Endothelial cell of umbilical vein (primary cell): ENCODE measurements at regions not wholly inside any gene's neighbourhood (a gene's known extent, or its start where the extent isn't known, plus 50 kb on each side); places are given as distances from the start of the nearest gene placed in this dataset.

Experiments
- BruUV-seq: library from RNA; stranded (reverse); fragments of 400-500 nt; replicated peaks from 2 replicates; lab custom pipeline; 2021; lab: Mats Ljungman, UMichigan
- CTCF ChIA-PET: fragments of 300-600, 350-600 bp; sonication (Branson Sonifier 250); formaldehyde crosslinking; loops from one replicate; lab custom pipeline; 2021; ENCODE audit warnings: antibody characterized with exemption, inconsistent platforms; lab: Charles Lee
- POLR2A ChIA-PET: fragments of 300-600, 350-600 bp; sonication (Branson Sonifier 250); formaldehyde crosslinking; loops from one replicate; lab custom pipeline; 2021; ENCODE audit warnings: antibody characterized with exemption, inconsistent platforms; lab: Charles Lee
- DNase-seq: peaks from one replicate; pipeline ENCODE4 v3.0.0-alpha.2; 2011; ENCODE audit warnings: low read depth, low spot score
- FAIRE-seq: peaks from 2 replicates; lab custom pipeline; 2011; peaks lifted over from hg19 to GRCh38; lab: Jason Lieb, UNC
- H2AFZ ChIP-seq: 2 replicates; pipeline ENCODE4 v1.6.0; 2012; ENCODE audit warnings: low read depth, low read length, control low read depth, inconsistent platforms
- H3K27ac ChIP-seq: 2 replicates; pipeline ENCODE4 v1.5.1; 2011; ENCODE audit warnings: low read depth, mild to moderate bottlenecking, control low read depth, low read length, moderate library complexity; ENCODE audit not compliant: insufficient read depth
- H3K27me3 ChIP-seq, 2 experiments: 2 replicates each; pipeline versions ENCODE4 v1.6.0 to v1.6.1; 2011; ENCODE audit warnings: low read length in 2 of 2, mixed read lengths in 1 of 2; ENCODE audit not compliant: control insufficient read depth in 2 of 2, insufficient read depth in 2 of 2
- H3K36me3 ChIP-seq, 2 experiments: 2 replicates in 1 of 2; 3 replicates in 1 of 2; pipeline ENCODE4 v1.5.1; 2011; ENCODE audit warnings: low read length in 2 of 2, mild to moderate bottlenecking in 1 of 2, moderate library complexity in 1 of 2; ENCODE audit not compliant: control insufficient read depth in 2 of 2, insufficient read depth in 2 of 2; ENCODE audit errors: extremely low read depth in 1 of 2
- H3K4me1 ChIP-seq: 3 replicates; pipeline ENCODE4 v1.5.1; 2011; ENCODE audit warnings: mild to moderate bottlenecking, low read length; ENCODE audit not compliant: control insufficient read depth, insufficient read depth; ENCODE audit errors: extremely low read depth
- H3K4me2 ChIP-seq: 2 replicates; pipeline ENCODE4 v1.6.1; 2011; ENCODE audit warnings: low read length, control low read depth, mixed read lengths; ENCODE audit not compliant: insufficient read depth
- H3K4me3 ChIP-seq, 3 experiments: fragments of 200-600 bp in 1 of 3; sonication (generic), shearing (Covaris generic) in 1 of 3; replicated peaks in 1 of 3; 2 replicates each; pipeline ENCODE4 v1.5.1; 2011 to 2016; ENCODE audit warnings: control low read depth in 3 of 3, low read length in 3 of 3, mild to moderate bottlenecking in 2 of 3, inconsistent platforms in 1 of 3, low read depth in 1 of 3, moderate library complexity in 1 of 3; ENCODE audit not compliant: insufficient read depth in 1 of 3
- H3K79me2 ChIP-seq: 2 replicates; pipeline ENCODE4 v1.6.0; 2012; ENCODE audit warnings: low read length, inconsistent platforms; ENCODE audit not compliant: control insufficient read depth, insufficient read depth
- H3K9ac ChIP-seq: replicated peaks from 2 replicates; pipeline ENCODE3; 2011; ENCODE audit warnings: low read length, control low read depth; ENCODE audit not compliant: insufficient read depth; ENCODE audit errors: extremely low read depth
- H3K9me1 ChIP-seq: replicated peaks from 3 replicates; pipeline ENCODE4 v1.6.0; 2011; ENCODE audit warnings: mild to moderate bottlenecking, low read length; ENCODE audit not compliant: control insufficient read depth, insufficient read depth; ENCODE audit errors: extremely low read depth
- H3K9me3 ChIP-seq: replicated peaks from 2 replicates; pipeline ENCODE4 v1.5.1; 2012; ENCODE audit warnings: low read length, inconsistent platforms; ENCODE audit not compliant: control insufficient read depth, insufficient read depth
- H4K20me1 ChIP-seq: replicated peaks from 2 replicates; pipeline ENCODE3; 2011; ENCODE audit warnings: mild to moderate bottlenecking, low read length; ENCODE audit not compliant: control insufficient read depth, insufficient read depth; ENCODE audit errors: extremely low read depth
- EZH2 ChIP-seq: IDR thresholded peaks from 2 replicates; pipeline ENCODE4 v1.6.1; 2012; ENCODE audit warnings: borderline replicate concordance, low read depth, mild to moderate bottlenecking, moderate library complexity, low read length, inconsistent platforms; ENCODE audit not compliant: severe bottlenecking
- FOS ChIP-seq: IDR thresholded peaks from 2 replicates; pipeline ENCODE4 v1.6.1; 2011; ENCODE audit warnings: mild to moderate bottlenecking, low read length, moderate library complexity, borderline replicate concordance; ENCODE audit not compliant: insufficient read depth
- GATA2 ChIP-seq: IDR thresholded peaks from 2 replicates; pipeline ENCODE4 v1.7.0; 2011; ENCODE audit warnings: low read depth, mild to moderate bottlenecking, moderate library complexity, mixed read lengths, low read length; ENCODE audit not compliant: insufficient read length, insufficient read depth
- JUN ChIP-seq: IDR thresholded peaks from 2 replicates; pipeline ENCODE4 v1.6.1; 2011; ENCODE audit warnings: borderline replicate concordance, low read depth; ENCODE audit not compliant: insufficient read length, insufficient read depth
- MYC ChIP-seq: IDR thresholded peaks from one replicate; pipeline ENCODE4 v1.6.1; 2011; ENCODE audit warnings: mild to moderate bottlenecking, low read depth, low read length
- POLR2A ChIP-seq: IDR thresholded peaks from 2 replicates; pipeline ENCODE4 v1.6.1; 2012; ENCODE audit warnings: low read depth, mild to moderate bottlenecking, control low read depth, low read length
- POLR2AphosphoS5 ChIP-seq: IDR thresholded peaks from 2 replicates; pipeline ENCODE4 v1.6.1; 2012; ENCODE audit warnings: low read depth, mild to moderate bottlenecking, control low read depth, low read length, moderate library complexity; ENCODE audit not compliant: insufficient read depth
- dilution Hi-C: fragments of 300-500 bp; cut with MboI; formaldehyde crosslinking; loops from one replicate; pipeline ENCODE4 v1.15.0; 2019; ENCODE audit warnings: low sequenced_read_pairs; ENCODE audit not compliant: extremely low pct_ligation_motif_present
- intact Hi-C: fragments of 100-400 bp; cut with micrococcal nuclease; formaldehyde crosslinking; loops from one replicate; pipeline ENCODE4 v1.10.0; 2022
- TF ChIP-seq, protein P1 (sequence below): IDR thresholded peaks from 2 replicates; pipeline ENCODE4 v1.6.1; 2011; ENCODE audit not compliant: insufficient read depth, insufficient read length
- TF ChIP-seq, protein P2 (sequence below), 2 donors: IDR thresholded peaks; 1 replicate in 1 of 2; 2 replicates in 1 of 2; pipeline ENCODE4 v1.5.1; 2011; ENCODE audit warnings: low read length in 2 of 2, mild to moderate bottlenecking in 2 of 2, moderate library complexity in 2 of 2, control low read depth in 1 of 2, inconsistent platforms in 1 of 2, low read depth in 1 of 2; ENCODE audit not compliant: insufficient read depth in 1 of 2; ENCODE audit errors: extremely low read depth in 1 of 2

DNA sequence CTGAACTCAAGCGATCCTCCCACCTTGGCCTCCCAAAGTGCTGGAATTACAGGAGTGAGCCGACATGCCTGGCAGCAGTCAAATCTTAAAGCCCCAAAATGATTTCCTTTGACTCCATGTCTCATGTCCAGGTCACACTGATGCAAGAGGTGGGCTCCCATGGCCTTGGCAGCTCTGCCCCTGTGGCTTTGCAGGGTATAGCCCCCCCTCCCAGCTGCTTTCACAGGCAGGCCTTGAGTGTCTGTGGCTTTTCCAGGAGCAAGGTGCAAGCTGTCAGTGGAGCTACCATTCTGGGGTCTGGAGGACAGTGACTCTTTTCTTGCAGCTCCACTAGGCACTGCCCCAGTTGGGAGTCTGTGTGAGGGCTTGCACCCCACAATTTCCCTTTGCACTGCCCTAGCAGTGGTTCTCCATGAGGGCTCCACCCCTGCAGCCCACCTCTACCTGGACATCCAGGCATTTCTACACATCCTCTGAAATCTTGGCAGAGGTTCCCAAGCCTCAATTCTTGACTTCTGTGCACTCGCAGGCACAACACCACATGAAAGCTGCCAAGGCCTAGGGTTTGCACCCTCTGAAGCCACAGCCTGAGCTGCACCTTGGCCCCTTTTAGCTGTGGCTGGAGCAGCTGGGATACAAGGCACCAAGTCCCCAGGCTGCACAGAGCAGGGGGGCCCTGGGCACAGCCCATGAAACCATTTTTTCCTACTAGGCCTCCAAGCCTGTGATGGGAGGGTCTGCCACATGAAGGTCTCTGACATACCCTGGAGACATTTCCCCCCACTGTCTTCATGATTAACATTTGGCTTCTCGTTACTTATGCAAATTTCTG lies 79.3 kb upstream of the ARL4D start:
- Histone ChIP-seq H3K9ac (no peak overlapping the region), H3K4me3 (no peak overlapping the region), H4K20me1 (no peaks in the 10 kb centered on the region), H3K79me2 (no peaks in the 10 kb centered on the region), H2AFZ (no peak overlapping the region), H3K36me3 (no peaks in the 10 kb centered on the region), H3K4me2 (no peak overlapping the region), H3K9me3 (no peaks in the 10 kb centered on the region), H3K4me1 (no peaks in the 10 kb centered on the region), H3K27ac (no peak overlapping the region), H3K27me3 (no peaks in the 10 kb centered on the region), H3K9me1 (no peaks in the 10 kb centered on the region)
- FAIRE-seq (no peak), DNase-seq (no peak)
- no TSS peak for BruUV-seq
- ChIA-PET CTCF (interaction anchor here (0.6 to 1.2 kb wide), 3 partner anchors 93 to 556 kb away, joined by 3 to 4 read pairs (median 3); no protein-coding TSS in a partner anchor), POLR2A (no interaction called here)
- TF ChIP-seq MYC (no peak), FOS (no peak), JUN (no peak), EZH2 (no peak), POLR2A (no peak), POLR2AphosphoS5 (no peak), GATA2 (no peak)
- TF ChIP-seq, protein P1, sequence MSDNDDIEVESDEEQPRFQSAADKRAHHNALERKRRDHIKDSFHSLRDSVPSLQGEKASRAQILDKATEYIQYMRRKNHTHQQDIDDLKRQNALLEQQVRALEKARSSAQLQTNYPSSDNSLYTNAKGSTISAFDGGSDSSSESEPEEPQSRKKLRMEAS: no peak
- TF ChIP-seq, protein P2, sequence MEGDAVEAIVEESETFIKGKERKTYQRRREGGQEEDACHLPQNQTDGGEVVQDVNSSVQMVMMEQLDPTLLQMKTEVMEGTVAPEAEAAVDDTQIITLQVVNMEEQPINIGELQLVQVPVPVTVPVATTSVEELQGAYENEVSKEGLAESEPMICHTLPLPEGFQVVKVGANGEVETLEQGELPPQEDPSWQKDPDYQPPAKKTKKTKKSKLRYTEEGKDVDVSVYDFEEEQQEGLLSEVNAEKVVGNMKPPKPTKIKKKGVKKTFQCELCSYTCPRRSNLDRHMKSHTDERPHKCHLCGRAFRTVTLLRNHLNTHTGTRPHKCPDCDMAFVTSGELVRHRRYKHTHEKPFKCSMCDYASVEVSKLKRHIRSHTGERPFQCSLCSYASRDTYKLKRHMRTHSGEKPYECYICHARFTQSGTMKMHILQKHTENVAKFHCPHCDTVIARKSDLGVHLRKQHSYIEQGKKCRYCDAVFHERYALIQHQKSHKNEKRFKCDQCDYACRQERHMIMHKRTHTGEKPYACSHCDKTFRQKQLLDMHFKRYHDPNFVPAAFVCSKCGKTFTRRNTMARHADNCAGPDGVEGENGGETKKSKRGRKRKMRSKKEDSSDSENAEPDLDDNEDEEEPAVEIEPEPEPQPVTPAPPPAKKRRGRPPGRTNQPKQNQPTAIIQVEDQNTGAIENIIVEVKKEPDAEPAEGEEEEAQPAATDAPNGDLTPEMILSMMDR (IDR thresholded peaks at IDR 0.05; ENCODE audit: extremely low read depth in 1 of 2, insufficient read depth in 1 of 2, low read depth in 1 of 2, low read length in 2 of 2): no peak
- dilution Hi-C loops: no loop called here
- intact Hi-C loops: no loop called here
